HL-60 (cell line): ENCODE measurements at regions not wholly inside any gene's neighbourhood (a gene's known extent, or its start where the extent isn't known, plus 50 kb on each side); places are given as distances from the start of the nearest gene placed in this dataset.

Experiments used
- CTCF ChIP-seq: IDR thresholded peaks from one replicate; pipeline ENCODE4 v1.5.1; 2011; ENCODE audit warnings: low read length, control low read depth, inconsistent platforms; ENCODE audit not compliant: insufficient read depth
- POLR2AphosphoS5 ChIP-seq: IDR thresholded peaks from 2 replicates; pipeline ENCODE4 v1.6.1; 2012; ENCODE audit warnings: low read depth
- TF ChIP-seq, protein P1 (sequence below): IDR thresholded peaks from 2 replicates; pipeline ENCODE4 v1.6.1; 2012; ENCODE audit warnings: low read depth; ENCODE audit not compliant: insufficient replicate concordance

- TF ChIP-seq POLR2AphosphoS5 = no peak
- no peak for TF ChIP-seq CTCF
- TF ChIP-seq, protein P1, sequence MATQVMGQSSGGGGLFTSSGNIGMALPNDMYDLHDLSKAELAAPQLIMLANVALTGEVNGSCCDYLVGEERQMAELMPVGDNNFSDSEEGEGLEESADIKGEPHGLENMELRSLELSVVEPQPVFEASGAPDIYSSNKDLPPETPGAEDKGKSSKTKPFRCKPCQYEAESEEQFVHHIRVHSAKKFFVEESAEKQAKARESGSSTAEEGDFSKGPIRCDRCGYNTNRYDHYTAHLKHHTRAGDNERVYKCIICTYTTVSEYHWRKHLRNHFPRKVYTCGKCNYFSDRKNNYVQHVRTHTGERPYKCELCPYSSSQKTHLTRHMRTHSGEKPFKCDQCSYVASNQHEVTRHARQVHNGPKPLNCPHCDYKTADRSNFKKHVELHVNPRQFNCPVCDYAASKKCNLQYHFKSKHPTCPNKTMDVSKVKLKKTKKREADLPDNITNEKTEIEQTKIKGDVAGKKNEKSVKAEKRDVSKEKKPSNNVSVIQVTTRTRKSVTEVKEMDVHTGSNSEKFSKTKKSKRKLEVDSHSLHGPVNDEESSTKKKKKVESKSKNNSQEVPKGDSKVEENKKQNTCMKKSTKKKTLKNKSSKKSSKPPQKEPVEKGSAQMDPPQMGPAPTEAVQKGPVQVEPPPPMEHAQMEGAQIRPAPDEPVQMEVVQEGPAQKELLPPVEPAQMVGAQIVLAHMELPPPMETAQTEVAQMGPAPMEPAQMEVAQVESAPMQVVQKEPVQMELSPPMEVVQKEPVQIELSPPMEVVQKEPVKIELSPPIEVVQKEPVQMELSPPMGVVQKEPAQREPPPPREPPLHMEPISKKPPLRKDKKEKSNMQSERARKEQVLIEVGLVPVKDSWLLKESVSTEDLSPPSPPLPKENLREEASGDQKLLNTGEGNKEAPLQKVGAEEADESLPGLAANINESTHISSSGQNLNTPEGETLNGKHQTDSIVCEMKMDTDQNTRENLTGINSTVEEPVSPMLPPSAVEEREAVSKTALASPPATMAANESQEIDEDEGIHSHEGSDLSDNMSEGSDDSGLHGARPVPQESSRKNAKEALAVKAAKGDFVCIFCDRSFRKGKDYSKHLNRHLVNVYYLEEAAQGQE = no peak
Observed at GRCh38 chr12:46609674-46610073, 216.1 kb downstream of the SLC38A4 start.
